SK-N-MC (cell line): ENCODE measurements at regions not wholly inside any gene's neighbourhood (a gene's known extent, or its start where the extent isn't known, plus 50 kb on each side); places are given as distances from the start of the nearest gene placed in this dataset.

Experiments used
- DNase-seq: peaks from one replicate; pipeline ENCODE4 v3.0.0-alpha.2; 2011; ENCODE audit warnings: low read depth, low spot score
- H3K27ac ChIP-seq: fragments of 200-600 bp; sonication (generic); 2 replicates; pipeline ENCODE4 v1.5.1; 2016; ENCODE audit warnings: mixed run types
- H3K36me3 ChIP-seq: fragments of 200-600 bp; sonication (generic); 2 replicates; pipeline ENCODE4 v1.6.1; 2017; ENCODE audit warnings: antibody characterized with exemption, low read length, mixed read lengths; ENCODE audit not compliant: insufficient read depth
- H3K4me3 ChIP-seq: fragments of 200-600 bp; sonication (generic); 2 replicates; pipeline ENCODE4 v1.5.1; 2016
- H3K9ac ChIP-seq: fragments of 200-600 bp; sonication (generic); 2 replicates; pipeline ENCODE4 v1.8.0; 2017; ENCODE audit warnings: mixed run types, mixed read lengths; ENCODE audit not compliant: insufficient read length
- H3K9me3 ChIP-seq: fragments of 200-600 bp; sonication (generic); 2 replicates; pipeline ENCODE4 v1.6.1; 2017; ENCODE audit warnings: low read depth, mild to moderate bottlenecking, antibody characterized with exemption, low read length, moderate library complexity, mixed read lengths
- EZH2 ChIP-seq: fragments of 200-600 bp; sonication (generic); IDR thresholded peaks from one replicate; pipeline ENCODE4 v1.6.1; 2017; ENCODE audit warnings: antibody characterized with exemption
- FOXP2 ChIP-seq: optimal IDR thresholded peaks from 2 replicates; pipeline ENCODE3; 2011; ENCODE audit warnings: mild to moderate bottlenecking, moderate library complexity; ENCODE audit not compliant: insufficient read depth; ENCODE audit errors: extremely low read length, control extremely low read depth
- POLR2AphosphoS5 ChIP-seq: IDR thresholded peaks from 2 replicates; pipeline ENCODE4 v1.6.1; 2012; ENCODE audit warnings: mild to moderate bottlenecking, low read depth, low read length, borderline replicate concordance

GRCh38 chr14:28876572-28876945 is 110.0 kb downstream of the FOXG1 start:
- DNase-seq: no peak
- TF ChIP-seq EZH2 (no peak), POLR2AphosphoS5 (no peak), FOXP2 (no peak)

GRCh38 chr14:28877923-28878322 is 111.3 kb downstream of the FOXG1 start:
- no peak overlapping the region for H3K27ac ChIP-seq
- H3K36me3 ChIP-seq: no peaks in the 10 kb centered on the region
- H3K4me3 ChIP-seq: no peak overlapping the region
- no peaks in the 10 kb centered on the region for H3K9me3 ChIP-seq
- no peak for TF ChIP-seq EZH2
- no peak for TF ChIP-seq POLR2AphosphoS5
- no peak for TF ChIP-seq FOXP2
- no peak for DNase-seq
- no peak overlapping the region for H3K9ac ChIP-seq

More at GRCh38 chr14:28876572-28876945, 110.0 kb downstream of the FOXG1 start:
- Histone ChIP-seq H3K27ac (no peak overlapping the region), H3K9ac (no peak overlapping the region), H3K36me3 (no peaks in the 10 kb centered on the region), H3K9me3 (no peaks in the 10 kb centered on the region), H3K4me3 (no peak overlapping the region)

- no peak for DNase-seq
- no peak overlapping the region for H3K9ac ChIP-seq
- no peak overlapping the region for H3K4me3 ChIP-seq
- H3K9me3 ChIP-seq: no peaks in the 10 kb centered on the region
- H3K27ac ChIP-seq: no peak overlapping the region
- H3K36me3 ChIP-seq: no peaks in the 10 kb centered on the region
- TF ChIP-seq FOXP2: no peak
These were observed 113.0 kb downstream of the FOXG1 start for GRCh38 chr14:28879573-28879996.

- Histone ChIP-seq H3K9me3 (no peaks in the 10 kb centered on the region), H3K9ac (no peak overlapping the region), H3K4me3 (no peak overlapping the region), H3K36me3 (no peaks in the 10 kb centered on the region), H3K27ac (no peak overlapping the region)
- no peak for DNase-seq
- TF ChIP-seq POLR2AphosphoS5 (no peak), FOXP2 (no peak), EZH2 (no peak)
These were observed 120.4 kb downstream of the FOXG1 start for GRCh38 chr14:28886940-28887339.

GRCh38 chr14:28895389-28895788 is 128.8 kb downstream of the FOXG1 start:
- no peak for TF ChIP-seq EZH2
- no peak for TF ChIP-seq POLR2AphosphoS5
- no peak for TF ChIP-seq FOXP2
- no peaks in the 10 kb centered on the region for H3K9me3 ChIP-seq
- no peak overlapping the region for H3K27ac ChIP-seq
- DNase-seq: no peak
- H3K36me3 ChIP-seq: no peaks in the 10 kb centered on the region
- no peak overlapping the region for H3K4me3 ChIP-seq
- H3K9ac ChIP-seq: no peak overlapping the region

GRCh38 chr14:28896337-28896736 is 129.8 kb downstream of the FOXG1 start:
- DNase-seq: no peak
- Histone ChIP-seq H3K27ac (no peak overlapping the region), H3K36me3 (no peaks in the 10 kb centered on the region), H3K9me3 (no peaks in the 10 kb centered on the region), H3K9ac (no peak overlapping the region), H3K4me3 (no peak overlapping the region)
- no peak for TF ChIP-seq FOXP2
- no peak for TF ChIP-seq EZH2
- no peak for TF ChIP-seq POLR2AphosphoS5

- Histone ChIP-seq H3K9me3 (no peaks in the 10 kb centered on the region), H3K9ac (no peak overlapping the region), H3K36me3 (no peaks in the 10 kb centered on the region), H3K4me3 (no peak overlapping the region), H3K27ac (no peak overlapping the region)
- DNase-seq: no peak
- no peak for TF ChIP-seq FOXP2
- no peak for TF ChIP-seq EZH2
- no peak for TF ChIP-seq POLR2AphosphoS5
These were observed 135.0 kb downstream of the FOXG1 start for GRCh38 chr14:28901631-28902030.

GRCh38 chr14:28902930-28903329 is 136.3 kb downstream of the FOXG1 start:
- H3K9ac ChIP-seq: no peak overlapping the region
- H3K36me3 ChIP-seq: no peaks in the 10 kb centered on the region
- TF ChIP-seq FOXP2 (no peak), EZH2 (no peak), POLR2AphosphoS5 (no peak)
- no peak for DNase-seq
- H3K9me3 ChIP-seq: no peaks in the 10 kb centered on the region
- H3K4me3 ChIP-seq: no peak overlapping the region
- H3K27ac ChIP-seq: no peak overlapping the region

- no peaks in the 10 kb centered on the region for H3K36me3 ChIP-seq
- no peak overlapping the region for H3K27ac ChIP-seq
- no peaks in the 10 kb centered on the region for H3K9me3 ChIP-seq
- DNase-seq: no peak
- no peak overlapping the region for H3K9ac ChIP-seq
- TF ChIP-seq FOXP2: no peak
- TF ChIP-seq POLR2AphosphoS5: no peak
- TF ChIP-seq EZH2: no peak
- no peak overlapping the region for H3K4me3 ChIP-seq
These were observed 144.9 kb downstream of the FOXG1 start for GRCh38 chr14:28911521-28911920.

- Histone ChIP-seq H3K9ac (no peak overlapping the region), H3K27ac (no peak overlapping the region), H3K9me3 (no peaks in the 10 kb centered on the region), H3K4me3 (no peak overlapping the region), H3K36me3 (no peaks in the 10 kb centered on the region)
- TF ChIP-seq EZH2 (no peak), FOXP2 (no peak), POLR2AphosphoS5 (no peak)
- no peak for DNase-seq
These were observed 146.5 kb downstream of the FOXG1 start for GRCh38 chr14:28913056-28913455.
